HG03139 (cell line): ENCODE measurements at regions not wholly inside any gene's neighbourhood (a gene's known extent, or its start where the extent isn't known, plus 50 kb on each side); places are given as distances from the start of the nearest gene placed in this dataset.

ENCODE experiments used
- ATAC-seq: cut with Tn5 transposase; IDR thresholded peaks from one replicate; pipeline ENCODE4 v1.9.1; 2021; ENCODE audit not compliant: unreplicated experiment

- ATAC-seq: no peak
Measured at GRCh38 chr20:11331096-11331495, 586.6 kb upstream of the BTBD3 start.

- no peak for ATAC-seq
Measured at GRCh38 chr20:11332381-11332780, 585.3 kb upstream of the BTBD3 start.

DNA sequence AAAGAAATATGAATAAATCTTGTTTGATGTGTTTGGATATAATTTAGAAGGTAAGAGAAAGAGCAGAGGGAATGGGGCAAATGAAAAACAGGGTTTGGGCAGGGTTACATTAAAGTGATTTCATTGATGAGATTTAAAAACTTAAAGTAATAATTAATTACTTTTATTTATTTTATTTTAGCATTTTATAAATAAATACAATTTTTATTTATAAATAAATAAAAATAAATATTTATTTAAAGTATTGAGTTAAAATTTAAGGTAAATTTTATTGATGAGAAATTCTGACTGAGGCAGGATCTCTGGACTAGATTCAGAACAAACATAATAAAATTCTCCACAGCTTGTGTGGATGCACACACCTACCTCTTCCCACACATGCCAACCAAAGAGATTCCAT is 584.1 kb upstream of the BTBD3 start:
- no peak for ATAC-seq

GRCh38 chr20:11337361-11338130 is 580.1 kb upstream of the BTBD3 start:
- ATAC-seq: no peak

DNA sequence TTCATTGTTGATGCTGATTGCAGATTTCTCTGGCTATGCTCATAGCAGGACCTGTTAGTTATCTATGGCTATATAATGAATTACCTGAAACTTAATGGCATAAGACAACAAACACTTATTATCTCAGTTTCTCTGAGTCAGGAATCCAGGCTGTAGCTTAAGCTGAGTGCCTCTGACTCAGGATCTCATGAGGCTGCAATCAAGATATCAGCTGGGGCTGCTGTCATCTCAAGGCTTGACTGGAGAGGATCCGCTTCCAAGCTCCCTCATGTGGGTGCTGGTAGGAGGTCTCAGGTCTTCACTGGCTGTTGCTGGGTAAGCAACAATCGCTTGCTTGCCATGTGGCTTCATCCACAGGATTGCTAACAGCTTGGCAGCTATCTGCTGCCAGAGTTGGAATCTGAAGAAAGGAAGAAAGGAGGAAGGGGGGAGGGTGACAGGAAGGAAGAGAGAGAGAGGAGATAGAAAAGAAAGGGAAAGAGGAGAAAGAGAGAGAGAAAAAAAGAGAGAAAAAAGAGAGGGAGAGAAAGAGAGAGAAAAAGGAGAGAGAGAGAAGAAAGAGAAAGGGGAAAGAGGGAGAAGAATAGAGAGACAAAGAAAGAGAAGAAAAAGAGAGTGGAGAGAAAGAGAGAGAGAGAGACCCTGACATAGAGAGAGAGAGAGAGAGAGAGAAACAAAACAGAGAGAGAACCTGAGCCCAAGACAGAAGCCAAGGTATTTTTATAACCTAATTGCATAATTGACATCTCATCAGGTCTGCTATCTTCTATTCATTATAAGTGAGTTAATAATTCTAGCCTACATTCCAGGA is 579.0 kb upstream of the BTBD3 start:
- ATAC-seq: no peak

DNA sequence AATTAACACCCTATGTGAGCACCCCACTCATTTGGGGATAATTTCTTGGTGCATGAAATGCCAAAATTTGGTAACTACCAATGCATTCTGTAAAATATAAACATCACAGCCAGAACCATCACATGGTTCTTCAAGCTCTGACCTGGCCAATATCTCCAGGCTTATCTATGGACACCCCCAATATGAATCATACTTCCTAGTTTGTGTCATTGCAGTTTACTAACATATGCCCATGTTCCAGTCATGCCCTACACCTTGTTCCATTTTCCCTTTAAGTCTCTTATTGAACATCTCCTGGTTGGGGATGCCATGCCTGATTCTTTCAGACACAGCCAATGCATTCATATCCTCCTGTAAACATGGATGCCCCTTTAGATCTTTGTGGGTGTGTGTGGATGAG is 572.8 kb upstream of the BTBD3 start:
- ATAC-seq: no peak

GRCh38 chr20:11347738-11348137 is 570.0 kb upstream of the BTBD3 start:
- ATAC-seq: no peak

GRCh38 chr20:11350126-11351005 is 567.3 kb upstream of the BTBD3 start:
- no peak for ATAC-seq

DNA sequence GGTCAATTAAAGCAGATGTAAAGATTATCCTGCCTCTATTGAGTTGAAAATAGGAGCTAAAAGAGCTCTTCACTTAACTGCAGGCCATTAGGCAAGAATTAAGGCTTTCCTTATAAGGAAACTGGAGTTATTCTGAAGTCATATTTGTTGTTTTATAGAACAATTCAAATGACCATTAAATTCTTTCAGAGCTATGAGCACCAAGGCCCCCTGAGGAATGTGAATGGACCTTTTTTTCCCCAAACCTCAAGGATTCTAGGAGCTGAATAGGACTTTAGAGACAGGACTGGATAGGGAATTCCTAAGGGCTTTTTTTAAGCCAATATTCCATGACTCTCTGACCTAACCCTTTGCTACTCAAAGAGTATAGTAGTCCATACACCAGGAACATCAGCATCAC is 565.7 kb upstream of the BTBD3 start:
- no peak for ATAC-seq

- ATAC-seq: no peak
Measured at GRCh38 chr20:11354846-11355245, 562.8 kb upstream of the BTBD3 start.

DNA sequence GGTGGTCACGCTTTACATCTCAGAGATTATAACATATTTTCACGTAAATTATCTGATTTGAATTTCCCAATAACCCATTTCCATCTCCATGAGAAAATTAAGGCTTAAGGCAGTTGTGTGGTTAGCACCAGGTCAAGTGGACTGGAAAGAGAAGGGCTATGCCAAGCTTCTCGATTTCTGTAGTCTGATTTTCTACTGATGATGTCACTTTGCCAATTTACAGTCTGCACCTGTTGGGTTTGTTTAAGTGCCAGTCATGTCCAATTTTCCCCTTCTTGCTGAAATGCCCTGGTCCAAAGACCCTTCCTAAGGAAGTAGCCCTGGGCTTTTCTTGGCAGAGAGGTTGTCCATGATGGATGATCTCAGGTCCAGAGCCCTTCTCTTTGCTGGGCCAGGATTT is 562.3 kb upstream of the BTBD3 start:
- ATAC-seq: no peak

- ATAC-seq: no peak
Measured at GRCh38 chr20:11356061-11356460, 561.6 kb upstream of the BTBD3 start.

GRCh38 chr20:11362450-11362849 is 555.2 kb upstream of the BTBD3 start:
- no peak for ATAC-seq

- ATAC-seq: no peak
Measured at GRCh38 chr20:11364736-11365135, 553.0 kb upstream of the BTBD3 start.

DNA sequence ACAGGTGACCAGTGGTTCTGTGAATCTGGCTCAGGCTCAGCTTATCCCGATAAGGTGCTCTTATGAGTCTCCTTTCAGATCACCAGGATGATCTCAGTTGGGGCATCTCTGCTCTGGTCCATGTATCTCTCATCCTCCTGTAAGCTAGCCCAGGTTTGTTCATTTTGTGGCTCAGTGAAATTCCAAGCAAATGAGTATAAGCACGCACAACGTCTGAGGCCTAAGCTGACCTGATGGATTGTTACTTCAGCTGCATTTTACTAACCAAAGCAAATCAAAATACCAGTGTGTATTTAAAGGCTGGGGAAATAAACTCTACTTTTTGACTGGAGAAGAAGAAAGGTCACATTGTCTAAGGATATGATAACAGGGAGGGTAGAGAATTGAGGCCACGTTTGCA is 551.0 kb upstream of the BTBD3 start:
- no peak for ATAC-seq

- ATAC-seq: no peak
Measured at GRCh38 chr20:11368499-11368898, 549.2 kb upstream of the BTBD3 start.

DNA sequence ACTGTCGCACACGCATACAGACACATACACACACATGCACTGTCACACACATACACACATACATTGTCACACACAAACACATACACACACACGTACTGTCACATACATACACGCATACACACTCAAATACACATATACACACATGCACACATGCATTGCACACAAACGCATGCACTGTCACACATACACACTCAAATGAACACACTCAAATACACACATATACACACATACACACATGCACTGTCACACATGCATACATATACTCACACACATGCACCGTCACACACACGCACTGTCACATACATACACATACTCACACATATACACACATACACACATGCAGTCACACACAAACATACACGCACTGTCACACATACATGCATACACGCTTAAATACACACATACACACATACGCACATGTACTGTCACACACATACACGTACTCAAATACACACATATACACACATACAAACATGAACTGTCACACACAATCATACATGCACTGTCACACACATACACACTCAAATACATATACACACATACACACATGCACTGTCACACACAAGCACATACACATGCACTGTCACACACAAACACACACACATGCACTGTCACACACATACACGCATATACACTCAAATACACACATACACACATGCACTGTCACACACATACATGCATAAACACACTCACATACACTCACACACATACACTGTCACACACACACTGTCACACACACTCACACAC is 548.6 kb upstream of the BTBD3 start:
- ATAC-seq: no peak

DNA sequence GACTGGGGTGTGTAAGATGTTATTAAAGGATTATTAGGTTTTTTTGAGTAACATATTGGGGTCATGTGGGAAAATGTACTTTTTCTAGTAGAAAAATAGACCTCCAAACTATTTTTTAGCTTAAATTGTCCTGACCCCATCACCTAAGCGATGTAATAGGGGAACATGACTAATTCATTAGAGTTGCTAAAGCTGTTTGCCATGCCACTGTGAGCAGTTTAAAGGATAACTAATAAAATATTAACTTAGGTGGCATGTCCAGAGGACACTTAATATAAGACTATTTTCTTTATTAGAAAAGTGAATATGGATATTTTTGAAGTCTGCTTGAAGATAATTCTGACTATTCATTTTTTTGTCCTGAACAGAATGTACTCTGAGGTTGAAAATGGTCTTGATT is 545.9 kb upstream of the BTBD3 start:
- ATAC-seq: no peak

GRCh38 chr20:11372876-11373790 is 544.6 kb upstream of the BTBD3 start:
- ATAC-seq: no peak

DNA sequence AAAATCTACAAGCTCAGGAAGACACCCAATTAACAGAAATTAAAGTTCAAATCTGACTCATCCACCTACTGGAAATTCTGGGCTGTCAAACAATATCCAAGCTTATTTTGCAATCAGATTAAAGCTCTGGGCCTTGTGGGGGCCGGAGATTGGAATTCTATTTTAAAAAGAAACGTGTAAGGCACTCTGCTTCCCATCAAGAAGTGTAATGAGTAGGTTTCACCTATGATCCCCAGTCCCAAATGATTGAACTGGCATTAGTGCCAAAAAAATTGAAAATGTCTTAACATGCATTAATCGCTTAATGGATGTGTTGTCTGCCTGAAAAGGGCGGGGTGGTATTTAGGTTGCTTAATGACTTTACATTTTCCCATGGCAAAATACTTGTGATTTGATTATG is 542.4 kb upstream of the BTBD3 start:
- no peak for ATAC-seq
